ENCODE measurements at regions not wholly inside any gene's neighbourhood (a gene's known extent, or its start where the extent isn't known, plus 50 kb on each side); places are given as distances from the start of the nearest gene placed in this dataset.

DNA sequence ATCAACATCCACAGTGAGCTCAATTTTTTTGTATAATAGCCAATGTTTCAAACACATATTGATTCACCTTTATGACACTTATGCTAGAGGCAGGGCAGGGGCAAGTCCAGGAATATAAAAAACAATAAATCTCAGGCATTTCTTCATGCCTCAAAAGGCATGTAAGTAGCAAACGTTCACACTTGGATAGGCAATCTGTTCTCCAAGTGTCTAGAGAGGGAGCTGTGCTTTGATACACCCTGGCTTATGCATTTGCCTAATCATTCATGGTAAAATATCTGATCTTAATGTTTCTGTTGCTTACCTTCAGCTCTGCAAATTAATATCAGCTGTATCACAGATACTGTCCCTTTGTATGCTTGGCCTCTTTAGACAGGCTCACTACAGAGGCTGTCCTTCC, 464.5 kb upstream of the SETBP1 start:
- TF ChIP-seq, protein P1, sequence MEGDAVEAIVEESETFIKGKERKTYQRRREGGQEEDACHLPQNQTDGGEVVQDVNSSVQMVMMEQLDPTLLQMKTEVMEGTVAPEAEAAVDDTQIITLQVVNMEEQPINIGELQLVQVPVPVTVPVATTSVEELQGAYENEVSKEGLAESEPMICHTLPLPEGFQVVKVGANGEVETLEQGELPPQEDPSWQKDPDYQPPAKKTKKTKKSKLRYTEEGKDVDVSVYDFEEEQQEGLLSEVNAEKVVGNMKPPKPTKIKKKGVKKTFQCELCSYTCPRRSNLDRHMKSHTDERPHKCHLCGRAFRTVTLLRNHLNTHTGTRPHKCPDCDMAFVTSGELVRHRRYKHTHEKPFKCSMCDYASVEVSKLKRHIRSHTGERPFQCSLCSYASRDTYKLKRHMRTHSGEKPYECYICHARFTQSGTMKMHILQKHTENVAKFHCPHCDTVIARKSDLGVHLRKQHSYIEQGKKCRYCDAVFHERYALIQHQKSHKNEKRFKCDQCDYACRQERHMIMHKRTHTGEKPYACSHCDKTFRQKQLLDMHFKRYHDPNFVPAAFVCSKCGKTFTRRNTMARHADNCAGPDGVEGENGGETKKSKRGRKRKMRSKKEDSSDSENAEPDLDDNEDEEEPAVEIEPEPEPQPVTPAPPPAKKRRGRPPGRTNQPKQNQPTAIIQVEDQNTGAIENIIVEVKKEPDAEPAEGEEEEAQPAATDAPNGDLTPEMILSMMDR (optimal IDR thresholded peaks at IDR 0.05 in 1 of 3, IDR thresholded peaks at IDR 0.05 in 1 of 3, conservative IDR thresholded peaks at IDR 0.05 in 1 of 3; ENCODE audit: extremely low read depth in 1 of 3, insufficient read depth in 2 of 3, low read length in 3 of 3): no peak
- no peak for TF ChIP-seq EZH2 (IDR thresholded peaks at IDR 0.05; ENCODE audit: low read length)

All from keratinocyte (primary cell).